ENCODE measurements at regions not wholly inside any gene's neighbourhood (a gene's known extent, or its start where the extent isn't known, plus 50 kb on each side); places are given as distances from the start of the nearest gene placed in this dataset.

DNA sequence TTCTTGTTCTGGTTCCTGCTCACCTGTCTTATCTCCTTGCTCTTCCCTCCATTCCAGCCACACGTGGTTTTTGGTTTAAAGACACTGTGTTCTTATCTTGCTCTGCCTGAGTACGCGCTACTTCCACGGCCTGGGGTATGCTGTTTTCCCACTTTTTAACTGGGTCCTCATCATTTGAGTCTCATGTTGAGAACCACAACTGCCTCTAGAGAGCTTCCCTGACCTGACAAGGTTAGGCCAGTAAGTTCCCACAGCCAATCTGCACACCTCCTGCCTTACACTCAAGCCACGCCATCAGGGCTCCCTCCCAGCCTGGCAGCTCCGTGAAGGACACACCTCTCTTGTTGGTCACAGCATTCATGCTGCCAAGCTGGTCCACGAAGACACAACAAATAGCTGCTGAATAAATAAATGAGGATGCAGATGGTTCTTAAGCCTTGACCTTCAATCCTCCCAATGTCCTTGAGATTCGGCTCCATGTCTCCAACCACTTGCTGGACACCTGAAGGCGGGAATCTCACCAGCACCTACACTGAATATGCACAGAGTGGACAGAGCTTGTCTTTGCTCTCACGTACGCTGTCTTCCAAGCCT is 201.7 kb upstream of the KLF14 start:
- TF ChIP-seq, protein P1, sequence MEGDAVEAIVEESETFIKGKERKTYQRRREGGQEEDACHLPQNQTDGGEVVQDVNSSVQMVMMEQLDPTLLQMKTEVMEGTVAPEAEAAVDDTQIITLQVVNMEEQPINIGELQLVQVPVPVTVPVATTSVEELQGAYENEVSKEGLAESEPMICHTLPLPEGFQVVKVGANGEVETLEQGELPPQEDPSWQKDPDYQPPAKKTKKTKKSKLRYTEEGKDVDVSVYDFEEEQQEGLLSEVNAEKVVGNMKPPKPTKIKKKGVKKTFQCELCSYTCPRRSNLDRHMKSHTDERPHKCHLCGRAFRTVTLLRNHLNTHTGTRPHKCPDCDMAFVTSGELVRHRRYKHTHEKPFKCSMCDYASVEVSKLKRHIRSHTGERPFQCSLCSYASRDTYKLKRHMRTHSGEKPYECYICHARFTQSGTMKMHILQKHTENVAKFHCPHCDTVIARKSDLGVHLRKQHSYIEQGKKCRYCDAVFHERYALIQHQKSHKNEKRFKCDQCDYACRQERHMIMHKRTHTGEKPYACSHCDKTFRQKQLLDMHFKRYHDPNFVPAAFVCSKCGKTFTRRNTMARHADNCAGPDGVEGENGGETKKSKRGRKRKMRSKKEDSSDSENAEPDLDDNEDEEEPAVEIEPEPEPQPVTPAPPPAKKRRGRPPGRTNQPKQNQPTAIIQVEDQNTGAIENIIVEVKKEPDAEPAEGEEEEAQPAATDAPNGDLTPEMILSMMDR (IDR thresholded peaks at IDR 0.05): no peak
- TF ChIP-seq ZFX (IDR thresholded peaks at IDR 0.05; ENCODE audit: borderline replicate concordance): no peak
- no peak overlapping the region for H3K27ac ChIP-seq

DNA sequence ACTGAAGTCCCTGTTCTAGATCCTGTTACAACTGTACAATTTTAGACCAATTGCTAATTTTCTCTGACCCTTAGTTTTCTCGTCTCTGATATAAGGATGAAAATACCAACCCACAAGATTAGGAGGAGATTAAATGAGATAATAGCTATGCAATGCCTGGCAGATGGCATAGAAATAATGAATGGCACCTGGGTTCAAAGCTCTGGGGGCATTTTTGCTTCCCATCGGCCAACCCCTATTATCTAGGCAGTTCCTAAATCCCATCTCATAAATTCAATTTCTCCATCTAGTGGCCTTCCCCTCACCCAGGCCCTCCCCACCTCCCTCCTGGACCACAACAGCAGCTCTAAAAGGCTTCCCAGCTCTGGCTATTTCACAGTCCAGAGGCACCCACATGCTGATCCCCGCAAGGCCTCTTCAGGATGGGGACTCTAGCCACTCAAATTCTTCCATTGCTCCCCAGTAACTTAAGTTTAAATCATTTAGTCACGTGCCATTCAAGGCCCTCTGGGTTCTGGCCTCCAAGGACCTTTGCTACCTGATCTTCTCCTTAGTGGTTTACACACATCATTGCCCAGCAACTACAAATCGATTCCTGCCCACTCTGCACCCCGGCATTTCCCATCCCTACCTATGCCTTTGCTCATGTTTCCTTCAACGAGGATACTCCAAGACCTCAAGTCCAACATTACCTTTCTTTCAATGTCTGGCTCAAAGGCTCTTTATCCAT is 202.4 kb upstream of the KLF14 start:
- TF ChIP-seq, protein P1 (IDR thresholded peaks at IDR 0.05): no peak
- no peak for TF ChIP-seq ZFX (IDR thresholded peaks at IDR 0.05; ENCODE audit: borderline replicate concordance)
- no peak overlapping the region for H3K27ac ChIP-seq

DNA sequence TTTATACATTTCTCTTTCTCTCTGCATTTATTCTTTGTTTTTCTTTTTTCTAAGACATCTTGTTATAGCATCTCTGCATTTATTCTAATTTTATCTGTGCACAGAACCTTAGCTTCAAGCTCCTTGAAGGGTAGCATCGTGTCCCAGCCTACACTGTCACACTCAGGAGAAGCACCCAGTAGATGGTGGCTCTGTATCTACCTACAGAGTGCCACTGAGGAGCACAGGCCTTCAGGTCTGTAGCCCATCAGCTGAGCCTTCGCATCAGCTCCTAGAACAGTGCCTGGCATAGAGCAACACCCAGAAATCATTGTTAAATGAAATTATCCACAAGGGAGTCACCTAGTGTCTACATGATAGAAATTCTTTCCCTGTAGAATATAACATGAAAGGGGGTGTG is 203.0 kb upstream of the KLF14 start:
- TF ChIP-seq, protein P1 (IDR thresholded peaks at IDR 0.05): no peak
- no peak for TF ChIP-seq ZFX (IDR thresholded peaks at IDR 0.05; ENCODE audit: borderline replicate concordance)
- no peak overlapping the region for H3K27ac ChIP-seq

DNA sequence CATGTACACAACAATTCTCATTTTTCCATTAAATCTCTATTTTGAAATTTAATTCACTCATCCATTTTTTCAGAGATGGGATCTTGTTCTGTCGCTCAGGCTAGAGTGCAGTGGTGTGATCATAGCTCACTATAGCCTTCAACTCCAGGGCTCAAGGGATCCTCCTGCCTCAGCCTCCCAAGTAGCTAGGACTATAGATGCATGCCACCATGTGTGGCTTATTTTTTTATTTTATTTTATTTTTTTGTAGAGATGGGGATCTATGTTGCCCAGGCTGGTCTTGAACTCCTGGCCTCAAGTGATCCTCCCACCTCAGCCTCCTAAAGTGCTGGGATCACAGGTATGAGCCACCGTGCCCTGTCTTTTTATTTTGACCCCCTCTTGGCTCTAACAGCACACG is 203.8 kb upstream of the KLF14 start:
- no peak for TF ChIP-seq ZFX (IDR thresholded peaks at IDR 0.05; ENCODE audit: borderline replicate concordance)
- TF ChIP-seq, protein P1 (IDR thresholded peaks at IDR 0.05): no peak
- no peak overlapping the region for H3K27ac ChIP-seq

DNA sequence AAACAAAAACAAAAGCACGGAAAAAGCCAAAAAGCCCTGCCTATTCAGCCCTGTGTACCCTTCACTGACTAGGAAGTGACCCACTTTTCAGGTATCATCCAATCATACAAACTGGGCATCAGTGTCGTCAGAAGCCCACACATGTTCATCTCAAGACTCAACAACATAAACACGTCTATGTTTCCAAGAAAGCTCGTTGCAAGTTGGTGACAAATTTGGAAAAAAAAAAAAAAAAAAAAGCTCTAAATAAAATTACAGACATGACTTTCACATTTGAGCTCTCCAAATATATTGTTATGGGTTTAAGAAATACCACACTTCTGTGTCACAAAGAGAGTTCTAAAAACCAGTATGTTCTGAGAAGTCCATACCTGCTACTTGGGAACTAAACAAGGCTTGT is 204.7 kb upstream of the KLF14 start:
- no peak for TF ChIP-seq ZFX (IDR thresholded peaks at IDR 0.05; ENCODE audit: borderline replicate concordance)
- H3K27ac ChIP-seq: no peak overlapping the region

DNA sequence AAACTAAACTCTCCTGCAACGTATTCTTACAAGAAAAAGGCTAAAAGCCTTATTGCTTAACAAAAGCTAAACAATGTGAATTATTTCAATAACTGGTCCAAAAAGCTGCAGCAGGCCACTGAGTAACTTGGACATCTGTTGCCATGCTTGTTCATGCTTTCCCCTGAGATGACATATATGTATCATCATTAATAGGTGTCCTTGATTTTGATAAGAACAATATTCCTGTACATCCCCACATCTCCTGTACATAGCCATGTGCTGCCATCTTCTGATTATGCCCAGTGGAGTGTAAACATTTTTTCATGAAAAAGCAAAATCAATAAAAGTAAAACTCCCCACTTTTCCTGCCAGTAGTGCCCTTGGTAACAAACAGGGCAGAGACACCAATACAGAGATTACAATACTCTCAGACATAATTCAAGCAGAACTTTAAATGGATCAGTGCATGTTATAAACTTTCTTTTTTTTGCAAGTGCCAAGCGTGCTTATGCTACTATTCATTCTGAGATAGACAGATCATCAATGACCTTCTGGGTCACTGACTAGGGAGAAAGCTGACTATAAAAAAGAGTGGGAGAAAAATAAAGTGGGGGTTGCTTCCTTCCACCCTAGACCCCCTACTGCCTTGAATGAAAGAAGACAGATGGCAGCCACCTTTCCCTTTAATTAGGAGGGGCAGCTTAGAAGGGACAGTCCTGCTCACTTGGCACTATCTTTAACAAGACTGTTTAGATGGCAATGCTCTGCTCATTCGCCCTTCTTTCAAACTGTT is 205.5 kb upstream of the KLF14 start:
- H3K27ac ChIP-seq: no peak overlapping the region
- TF ChIP-seq, protein P1 (IDR thresholded peaks at IDR 0.05): no peak
- no peak for TF ChIP-seq ZFX (IDR thresholded peaks at IDR 0.05; ENCODE audit: borderline replicate concordance)

DNA sequence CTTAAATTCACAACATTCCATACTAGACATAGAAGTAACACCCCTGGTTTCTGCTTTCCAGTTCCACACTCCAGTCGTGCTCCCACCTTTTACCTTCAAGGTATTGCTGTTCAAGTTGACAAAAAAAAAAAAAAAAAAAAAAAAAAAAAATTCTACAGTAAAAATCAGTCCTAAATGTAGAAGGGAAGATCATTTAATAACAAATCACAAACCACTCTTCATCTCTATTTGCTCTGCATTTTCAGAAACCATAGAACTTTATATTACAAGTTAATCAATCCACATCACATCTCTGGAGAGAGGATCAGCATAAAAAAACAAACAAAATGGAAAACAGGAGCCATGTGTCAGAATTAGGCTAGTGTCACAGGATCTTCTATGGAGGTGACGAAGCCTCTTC is 206.3 kb upstream of the KLF14 start:
- TF ChIP-seq, protein P1 (IDR thresholded peaks at IDR 0.05): no peak
- TF ChIP-seq ZFX (IDR thresholded peaks at IDR 0.05; ENCODE audit: borderline replicate concordance): no peak
- no peak overlapping the region for H3K27ac ChIP-seq

Data from 22Rv1 (cell line).